ENCODE measurements at regions not wholly inside any gene's neighbourhood (a gene's known extent, or its start where the extent isn't known, plus 50 kb on each side); places are given as distances from the start of the nearest gene placed in this dataset.

DNA sequence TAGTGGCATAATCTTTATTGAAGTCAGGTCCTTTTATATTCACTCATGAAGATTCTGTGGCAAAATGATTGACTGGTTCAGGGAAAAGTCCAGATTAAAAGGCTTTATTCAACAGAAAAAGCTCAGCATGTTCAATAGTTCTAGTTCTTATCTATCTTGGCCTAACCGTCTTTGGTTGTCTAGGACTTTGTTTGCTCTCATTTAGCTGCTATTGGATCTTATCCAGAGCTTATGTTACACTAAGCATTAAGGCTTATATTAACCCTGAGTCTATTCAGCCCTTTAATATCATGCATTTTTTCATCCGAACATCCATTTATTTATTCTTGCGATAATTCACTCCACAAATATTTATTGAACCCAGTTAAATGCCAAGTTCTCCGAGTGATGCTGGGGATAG is 601.0 kb upstream of the SGO1 start:
- TF ChIP-seq EZH2 (IDR thresholded peaks at IDR 0.05; ENCODE audit: insufficient read depth, poor library complexity, severe bottlenecking) (no peak), EZH2phosphoT487 (IDR thresholded peaks at IDR 0.05; ENCODE audit: insufficient read depth, low read depth) (no peak)
